ENCODE measurements at regions not wholly inside any gene's neighbourhood (a gene's known extent, or its start where the extent isn't known, plus 50 kb on each side); places are given as distances from the start of the nearest gene placed in this dataset.

GRCh38 chr10:80829562-80829961 lies 291.9 kb downstream of the SH2D4B start:
- H3K14ac ChIP-seq (ENCODE audit: insufficient read length) = no peak overlapping the region
- no peak overlapping the region for H3K4me3 ChIP-seq (ENCODE audit: extremely low read depth in 1 of 4, insufficient read depth in 2 of 4, low read depth in 3 of 4, low read length in 4 of 4)
- H3K9ac ChIP-seq (replicated peaks in 1 of 4; ENCODE audit: extremely low read depth in 1 of 4, low read depth in 3 of 4, low read length in 3 of 4) = no peak overlapping the region
- no peaks in the 10 kb centered on the region for H3K79me2 ChIP-seq (ENCODE audit: control insufficient read depth in 1 of 2, insufficient read depth in 2 of 2, low read length in 2 of 2)
- no peak overlapping the region for H3K4me2 ChIP-seq (ENCODE audit: insufficient read depth in 1 of 2, low read depth in 2 of 2, low read length in 2 of 2)
- no peak overlapping the region for H2BK12ac ChIP-seq (ENCODE audit: low read depth, low read length)
- H3K23ac ChIP-seq (ENCODE audit: insufficient read length) = no peak overlapping the region
- no peaks in the 10 kb centered on the region for H3K23me2 ChIP-seq (ENCODE audit: low read depth, low read length)
- no peak overlapping the region for H2BK15ac ChIP-seq (ENCODE audit: low read length)
- DNase-seq (ENCODE audit: low read depth in 1 of 2, low spot score in 2 of 2) (no peak), FAIRE-seq (no peak)
- no peaks in the 10 kb centered on the region for H4K20me1 ChIP-seq (replicated peaks in 1 of 2; ENCODE audit: control insufficient read depth in 1 of 2, insufficient read depth in 2 of 2, low read length in 2 of 2)
- H4K8ac ChIP-seq (ENCODE audit: extremely low read depth, insufficient read depth, low read length) = no peak overlapping the region
- no peak overlapping the region for H2BK5ac ChIP-seq (ENCODE audit: low read depth, low read length)
- H3K56ac ChIP-seq (replicated peaks; ENCODE audit: insufficient read length, low read depth, low read length) = no peak overlapping the region
- no peak overlapping the region for H4K91ac ChIP-seq (replicated peaks; ENCODE audit: insufficient read length, low read length)
- H2AK5ac ChIP-seq (ENCODE audit: low read depth, low read length) = no peak overlapping the region
- H3K4me1 ChIP-seq (replicated peaks in 1 of 4; ENCODE audit: control insufficient read depth in 3 of 4, insufficient read depth in 4 of 4, low read length in 3 of 4) = no peaks in the 10 kb centered on the region; a peak in 2 of 7 replicates
- H3K4ac ChIP-seq (replicated peaks; ENCODE audit: insufficient read length, low read depth, low read length) = no peak overlapping the region
- H3K18ac ChIP-seq (ENCODE audit: extremely low read depth, low read length) = no peak overlapping the region
- H3K36me3 ChIP-seq (ENCODE audit: control insufficient read depth in 2 of 4, insufficient read depth in 4 of 4, low read length in 3 of 4) = no peaks in the 10 kb centered on the region
- no peak overlapping the region for H3K27ac ChIP-seq (ENCODE audit: low read depth, low read length)
- H3K9me3 ChIP-seq (ENCODE audit: insufficient read depth in 2 of 2, low read depth in 1 of 2, low read length in 1 of 2) = no peaks in the 10 kb centered on the region
- H2BK20ac ChIP-seq (ENCODE audit: low read length) = no peak overlapping the region
- no peaks in the 10 kb centered on the region for H3K27me3 ChIP-seq (replicated peaks in 1 of 4; ENCODE audit: control insufficient read depth in 3 of 4, extremely low read depth in 1 of 4, insufficient read depth in 3 of 4, low read length in 3 of 4)
- H2BK120ac ChIP-seq (replicated peaks; ENCODE audit: low read depth, low read length) = no peak overlapping the region
- no peak overlapping the region for H2AFZ ChIP-seq (ENCODE audit: low read length)
- no peaks in the 10 kb centered on the region for H3K79me1 ChIP-seq (ENCODE audit: low read depth, low read length)
- ChIA-PET POLR2A (ENCODE audit: partially characterized antibody) (no interaction called here), CTCF (ENCODE audit: partially characterized antibody) (interaction anchor here (1.3 kb wide), 2 partner anchors 28 to 95 kb away, joined by 3 to 6 read pairs; no protein-coding TSS in a partner anchor)
- H4K5ac ChIP-seq (ENCODE audit: insufficient read length, low read depth, low read length) = no peak overlapping the region
- TF ChIP-seq KDM5A (IDR thresholded peaks at IDR 0.05; ENCODE audit: low read length) (no peak), NRF1 (IDR thresholded peaks at IDR 0.05; ENCODE audit: low read depth, low read length) (no peak), SUZ12 (IDR thresholded peaks at IDR 0.05; ENCODE audit: low read length) (no peak), E2F6 (IDR thresholded peaks at IDR 0.05) (no peak), SIRT6 (IDR thresholded peaks at IDR 0.05; ENCODE audit: low read length) (no peak), TAF7 (optimal IDR thresholded peaks at IDR 0.05; ENCODE audit: borderline replicate concordance, low read depth, low read length) (no peak), SP1 (IDR thresholded peaks at IDR 0.05; ENCODE audit: low read depth, low read length) (no peak), GTF2F1 (IDR thresholded peaks at IDR 0.05; ENCODE audit: borderline replicate concordance, low read depth, low read length) (no peak), ATF2 (IDR thresholded peaks at IDR 0.05; ENCODE audit: low read length) (no peak), KDM1A (IDR thresholded peaks at IDR 0.05; ENCODE audit: borderline replicate concordance, low read length) (no peak), RXRA (IDR thresholded peaks at IDR 0.05; ENCODE audit: insufficient read depth, low read depth, low read length) (no peak), SP2 (IDR thresholded peaks at IDR 0.05; ENCODE audit: low read length) (no peak), HDAC6 (IDR thresholded peaks at IDR 0.05; ENCODE audit: low read depth, low read length) (no peak), GABPA (IDR thresholded peaks at IDR 0.05; ENCODE audit: borderline replicate concordance, insufficient read depth, low read length) (no peak)
